ENCODE measurements at regions not wholly inside any gene's neighbourhood (a gene's known extent, or its start where the extent isn't known, plus 50 kb on each side); places are given as distances from the start of the nearest gene placed in this dataset.

- ATAC-seq (no peak), DNase-seq (no peak)
- intact Hi-C loops (cut with micrococcal nuclease) = no loop called here
These were observed 76.8 kb upstream of the COL24A1 start for GRCh38 chr1:86233403-86233802.

DNA sequence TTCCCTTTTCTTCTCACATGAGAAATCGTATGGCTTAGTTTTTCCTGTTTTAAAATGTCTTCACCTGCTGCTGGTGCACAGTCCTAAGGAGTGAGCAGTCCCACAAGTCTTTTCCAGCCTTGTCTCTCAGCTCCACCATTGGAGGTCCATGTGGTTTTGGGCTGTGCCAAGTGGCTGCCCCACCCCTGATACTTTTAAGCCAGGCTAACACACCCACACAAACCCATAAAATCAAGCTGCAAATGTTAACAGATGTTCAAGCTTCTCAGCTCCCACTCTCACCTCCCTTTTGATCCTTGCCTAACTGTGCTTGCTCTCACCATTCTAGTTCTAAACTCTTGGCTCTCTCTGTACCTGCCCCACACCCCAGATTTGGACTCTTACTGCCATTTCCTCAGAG is 74.5 kb upstream of the COL24A1 start:
- intact Hi-C loops (cut with micrococcal nuclease) = no loop called here
- ATAC-seq = no peak
- DNase-seq = no peak

DNA sequence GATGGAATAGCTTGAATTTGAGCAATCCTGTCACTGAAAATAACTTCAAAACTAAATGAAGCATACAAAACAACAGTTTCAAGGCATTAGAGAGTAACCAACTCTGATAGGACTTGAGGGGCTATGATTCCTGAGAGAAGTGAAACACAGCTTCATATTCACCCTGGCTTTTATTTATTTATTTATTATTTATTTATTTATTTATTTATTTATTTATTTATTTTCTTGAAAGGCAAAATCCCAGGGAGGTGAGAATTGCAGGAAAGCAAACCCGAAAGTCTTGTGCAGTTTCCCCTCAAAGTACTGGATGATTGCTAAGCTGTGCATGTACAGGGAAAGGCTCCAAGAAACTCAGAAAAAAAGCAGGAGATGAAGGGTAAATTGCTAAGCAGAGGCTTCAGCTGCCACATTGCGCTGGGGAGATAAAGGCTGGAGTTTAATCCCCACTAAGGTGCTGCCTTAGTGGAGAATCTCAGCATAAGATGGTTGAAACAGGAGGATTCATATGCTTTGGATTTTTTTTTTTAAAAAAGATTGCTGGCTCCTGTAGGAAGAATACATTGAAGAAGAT is 72.9 kb upstream of the COL24A1 start:
- DNase-seq = no peak
- ATAC-seq = no peak
- intact Hi-C loops (cut with micrococcal nuclease) = no loop called here

DNA sequence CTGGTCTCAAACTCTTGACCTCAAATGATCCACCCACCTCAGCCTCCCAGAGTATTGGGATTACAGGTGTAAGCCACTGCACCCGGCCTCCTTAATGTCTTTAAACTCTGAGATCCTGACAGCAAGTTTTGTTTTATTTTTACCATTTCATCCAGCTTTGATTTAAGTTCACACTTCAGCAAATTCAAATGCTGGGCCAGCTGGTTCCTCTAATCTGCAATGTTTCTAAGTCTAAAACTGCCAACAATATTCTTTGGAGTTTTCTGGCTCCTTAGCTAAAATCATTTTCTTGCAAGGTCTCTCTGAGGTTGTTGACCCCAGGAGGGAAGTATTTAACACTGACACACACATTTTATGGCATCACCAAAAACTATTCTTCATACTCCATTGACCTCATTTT is 72.0 kb upstream of the COL24A1 start:
- ATAC-seq = no peak
- intact Hi-C loops (cut with micrococcal nuclease) = no loop called here
- no peak for DNase-seq

- no peak for ATAC-seq
- DNase-seq = no peak
- intact Hi-C loops (cut with micrococcal nuclease) = no loop called here
These were observed 70.5 kb upstream of the COL24A1 start for GRCh38 chr1:86227026-86227425.

DNA sequence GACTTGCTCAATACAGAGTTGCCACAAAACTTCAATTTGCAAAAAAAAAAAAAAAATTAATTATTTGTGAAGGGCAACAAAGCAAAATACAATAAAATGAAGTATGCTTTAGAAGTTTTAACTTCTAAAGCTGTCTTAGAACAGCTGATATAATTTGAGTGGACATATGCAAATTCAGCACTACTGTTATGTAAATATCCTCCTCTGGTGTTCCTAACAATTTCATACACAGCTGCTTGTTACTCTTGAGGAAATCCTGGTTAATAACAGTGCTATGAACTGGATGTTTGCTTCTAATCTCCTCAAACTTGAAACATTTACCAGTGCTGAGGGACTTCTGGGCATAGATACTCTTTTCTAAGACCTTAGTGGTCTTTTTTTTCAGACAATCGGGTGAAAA is 69.6 kb upstream of the COL24A1 start:
- no peak for ATAC-seq
- intact Hi-C loops (cut with micrococcal nuclease) = no loop called here
- DNase-seq = no peak

DNA sequence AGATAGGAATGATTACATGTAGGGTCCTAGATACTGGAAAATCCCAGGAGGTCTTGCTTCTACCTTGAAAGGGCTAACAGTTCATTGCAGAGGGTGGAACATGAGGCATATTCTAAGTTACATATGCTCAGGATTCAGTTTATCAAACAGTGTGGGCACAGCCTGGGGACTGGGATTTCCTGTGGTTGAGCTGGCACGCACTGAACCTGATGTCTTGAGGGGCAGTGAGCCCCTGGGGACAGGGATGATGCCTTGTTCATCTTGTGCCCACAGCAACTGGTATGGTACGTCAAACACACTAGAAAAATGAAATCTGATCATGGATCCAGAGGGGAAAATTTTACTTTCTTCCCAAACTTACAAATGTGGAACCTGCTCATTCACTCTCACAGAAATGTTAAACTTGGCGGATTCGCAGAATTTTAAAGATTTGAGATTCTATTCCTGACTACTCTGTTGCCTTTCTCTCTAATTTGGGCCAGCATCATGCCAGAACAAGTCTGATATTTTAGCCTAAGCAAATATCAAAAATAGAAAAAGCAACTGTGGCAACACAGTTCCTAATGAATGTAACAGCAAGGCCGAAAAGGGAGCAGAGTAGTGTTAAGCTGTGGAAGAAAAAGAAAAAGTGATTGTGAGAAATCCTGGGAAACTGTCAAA is 68.2 kb upstream of the COL24A1 start:
- DNase-seq (no peak), ATAC-seq (no peak)
- intact Hi-C loops (cut with micrococcal nuclease) = no loop called here

DNA sequence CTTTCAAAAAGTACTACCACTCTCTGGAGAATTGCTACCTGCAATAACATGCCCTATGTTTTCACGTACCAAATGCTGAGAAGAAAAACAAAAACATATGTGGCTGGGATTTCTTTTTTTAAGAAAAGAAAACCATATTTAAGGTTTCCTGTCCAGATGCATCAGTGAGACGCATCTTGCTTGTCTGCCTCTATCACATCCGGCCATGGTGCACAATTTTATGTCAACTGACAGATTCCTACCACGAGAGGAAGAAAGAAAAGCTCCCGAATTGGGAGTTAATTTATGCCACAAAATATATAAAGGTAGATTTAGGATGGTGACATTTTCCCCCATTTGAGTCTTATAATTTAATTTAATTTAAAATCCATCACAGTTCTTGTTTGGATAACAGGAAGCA is 62.3 kb upstream of the COL24A1 start:
- intact Hi-C loops (cut with micrococcal nuclease) = no loop called here
- ATAC-seq = no peak
- no peak for DNase-seq

- ATAC-seq = no peak
- intact Hi-C loops (cut with micrococcal nuclease) = no loop called here
- DNase-seq = no peak
These were observed 58.0 kb upstream of the COL24A1 start for GRCh38 chr1:86214605-86215004.

- DNase-seq (no peak), ATAC-seq (no peak)
- intact Hi-C loops (cut with micrococcal nuclease) = no loop called here
These were observed 52.8 kb upstream of the COL24A1 start for GRCh38 chr1:86209346-86209745.

DNA sequence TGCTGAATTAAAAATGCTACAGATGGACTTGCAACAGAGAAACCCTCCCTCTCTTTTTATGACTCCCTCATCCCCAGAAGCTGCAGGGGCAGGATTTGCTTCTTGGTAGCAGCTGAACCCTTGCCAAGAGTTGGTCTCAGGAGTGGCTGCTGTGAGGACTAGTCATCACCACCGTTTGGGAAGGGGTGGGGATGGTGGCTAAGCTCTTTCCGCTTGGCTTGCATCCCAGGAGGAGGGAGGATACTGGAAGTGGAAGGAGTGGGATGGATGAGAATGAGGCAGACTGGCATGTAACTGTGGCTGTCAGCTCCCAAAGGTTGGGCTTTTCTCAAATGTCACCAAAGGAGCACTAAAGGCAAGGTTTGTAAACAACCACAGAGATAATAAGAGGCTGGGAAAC is 50.8 kb upstream of the COL24A1 start:
- no peak for DNase-seq
- intact Hi-C loops (cut with micrococcal nuclease) = no loop called here
- ATAC-seq = peak; percentile 45
